Kidney capillary endothelial cell (primary cell): ENCODE measurements at regions not wholly inside any gene's neighbourhood (a gene's known extent, or its start where the extent isn't known, plus 50 kb on each side); places are given as distances from the start of the nearest gene placed in this dataset.
"Not testable (repeated sequence)": the region's sequence is repeated elsewhere in the genome, so short reads cannot be mapped to it uniquely, and the experiment has no call there.

Experiments
- DNase-seq: peaks from one replicate; pipeline ENCODE4 v3.0.0-alpha.2; 2018; ENCODE audit warnings: low spot score

- no peak for DNase-seq
Observed at GRCh38 chr1:22332424-22332717, 119.3 kb upstream of the ZBTB40 start.

- no peak for DNase-seq
Observed at GRCh38 chr1:22332795-22333499, 118.7 kb upstream of the ZBTB40 start.

GRCh38 chr1:22333516-22334121 is 118.0 kb upstream of the ZBTB40 start:
- no peak for DNase-seq

- DNase-seq = no peak
Observed at GRCh38 chr1:22334860-22335550, 116.6 kb upstream of the ZBTB40 start.

GRCh38 chr1:22336274-22336673 is 115.4 kb upstream of the ZBTB40 start:
- not testable (repeated sequence) for DNase-seq

GRCh38 chr1:22336696-22337545 is 114.7 kb upstream of the ZBTB40 start:
- not testable (repeated sequence) for DNase-seq

- no peak for DNase-seq
Observed at GRCh38 chr1:22338071-22338765, 113.4 kb upstream of the ZBTB40 start.

GRCh38 chr1:22339237-22339636 is 112.4 kb upstream of the ZBTB40 start:
- DNase-seq = no peak

GRCh38 chr1:22340066-22340465 is 111.6 kb upstream of the ZBTB40 start:
- no peak for DNase-seq

- DNase-seq = no peak
Observed at GRCh38 chr1:22340873-22341272, 110.8 kb upstream of the ZBTB40 start.

- peak; percentile 26 for DNase-seq
Observed at GRCh38 chr1:22341791-22342605, 109.7 kb upstream of the ZBTB40 start.

GRCh38 chr1:22342734-22343191 is 108.9 kb upstream of the ZBTB40 start:
- DNase-seq = no peak

GRCh38 chr1:22343456-22344328 is 108.0 kb upstream of the ZBTB40 start:
- no peak for DNase-seq

- no peak for DNase-seq
Observed at GRCh38 chr1:22344329-22344630, 107.4 kb upstream of the ZBTB40 start.

GRCh38 chr1:22344851-22345560 is 106.6 kb upstream of the ZBTB40 start:
- DNase-seq = no peak

- DNase-seq = peak; percentile 24
Observed at GRCh38 chr1:22347854-22348760, 103.5 kb upstream of the ZBTB40 start.

- DNase-seq = no peak
Observed at GRCh38 chr1:22349362-22350043, 102.1 kb upstream of the ZBTB40 start.
